ENCODE measurements at regions not wholly inside any gene's neighbourhood (a gene's known extent, or its start where the extent isn't known, plus 50 kb on each side); places are given as distances from the start of the nearest gene placed in this dataset.
"Not testable (repeated sequence)": the region's sequence is repeated elsewhere in the genome, so short reads cannot be mapped to it uniquely, and the experiment has no call there.

DNA sequence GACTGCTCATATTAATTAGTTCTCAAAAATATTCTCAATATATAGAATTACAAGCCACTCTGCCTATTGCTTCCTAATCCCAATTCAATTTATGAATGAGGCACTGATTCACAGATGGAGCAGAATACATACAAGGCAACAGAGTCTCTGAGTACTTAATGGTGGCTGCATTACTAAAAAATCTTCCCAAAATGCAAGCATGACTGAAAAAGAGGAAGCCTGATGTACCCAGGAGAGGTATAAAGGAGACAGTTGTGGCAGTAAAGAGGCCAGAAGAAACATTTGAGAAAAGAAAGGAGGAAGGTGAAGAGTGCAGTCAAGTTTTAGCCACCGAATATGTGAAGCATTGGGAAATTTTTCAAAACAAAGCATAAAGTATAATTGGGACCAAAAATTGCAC is 163.2 kb upstream of the INTU start:
- Mint-ChIP-seq H3K4me1 (peaks cover 4% of the 10 kb centered on the region), H3K36me3 (ENCODE audit: low read depth) (no peaks in the 10 kb centered on the region), H3K27ac (peak overlapping the region in 1 of 3 experiments; percentile 7), H3K27me3 (ENCODE audit: low read depth) (no peaks in the 10 kb centered on the region), H3K9me3 (peaks cover 20% of the 10 kb centered on the region), H3K4me3 (no peak overlapping the region)
- TF ChIP-seq, protein P1, sequence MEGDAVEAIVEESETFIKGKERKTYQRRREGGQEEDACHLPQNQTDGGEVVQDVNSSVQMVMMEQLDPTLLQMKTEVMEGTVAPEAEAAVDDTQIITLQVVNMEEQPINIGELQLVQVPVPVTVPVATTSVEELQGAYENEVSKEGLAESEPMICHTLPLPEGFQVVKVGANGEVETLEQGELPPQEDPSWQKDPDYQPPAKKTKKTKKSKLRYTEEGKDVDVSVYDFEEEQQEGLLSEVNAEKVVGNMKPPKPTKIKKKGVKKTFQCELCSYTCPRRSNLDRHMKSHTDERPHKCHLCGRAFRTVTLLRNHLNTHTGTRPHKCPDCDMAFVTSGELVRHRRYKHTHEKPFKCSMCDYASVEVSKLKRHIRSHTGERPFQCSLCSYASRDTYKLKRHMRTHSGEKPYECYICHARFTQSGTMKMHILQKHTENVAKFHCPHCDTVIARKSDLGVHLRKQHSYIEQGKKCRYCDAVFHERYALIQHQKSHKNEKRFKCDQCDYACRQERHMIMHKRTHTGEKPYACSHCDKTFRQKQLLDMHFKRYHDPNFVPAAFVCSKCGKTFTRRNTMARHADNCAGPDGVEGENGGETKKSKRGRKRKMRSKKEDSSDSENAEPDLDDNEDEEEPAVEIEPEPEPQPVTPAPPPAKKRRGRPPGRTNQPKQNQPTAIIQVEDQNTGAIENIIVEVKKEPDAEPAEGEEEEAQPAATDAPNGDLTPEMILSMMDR (IDR thresholded peaks at IDR 0.05; ENCODE audit: unreplicated experiment in 3 of 3), result no peak

DNA sequence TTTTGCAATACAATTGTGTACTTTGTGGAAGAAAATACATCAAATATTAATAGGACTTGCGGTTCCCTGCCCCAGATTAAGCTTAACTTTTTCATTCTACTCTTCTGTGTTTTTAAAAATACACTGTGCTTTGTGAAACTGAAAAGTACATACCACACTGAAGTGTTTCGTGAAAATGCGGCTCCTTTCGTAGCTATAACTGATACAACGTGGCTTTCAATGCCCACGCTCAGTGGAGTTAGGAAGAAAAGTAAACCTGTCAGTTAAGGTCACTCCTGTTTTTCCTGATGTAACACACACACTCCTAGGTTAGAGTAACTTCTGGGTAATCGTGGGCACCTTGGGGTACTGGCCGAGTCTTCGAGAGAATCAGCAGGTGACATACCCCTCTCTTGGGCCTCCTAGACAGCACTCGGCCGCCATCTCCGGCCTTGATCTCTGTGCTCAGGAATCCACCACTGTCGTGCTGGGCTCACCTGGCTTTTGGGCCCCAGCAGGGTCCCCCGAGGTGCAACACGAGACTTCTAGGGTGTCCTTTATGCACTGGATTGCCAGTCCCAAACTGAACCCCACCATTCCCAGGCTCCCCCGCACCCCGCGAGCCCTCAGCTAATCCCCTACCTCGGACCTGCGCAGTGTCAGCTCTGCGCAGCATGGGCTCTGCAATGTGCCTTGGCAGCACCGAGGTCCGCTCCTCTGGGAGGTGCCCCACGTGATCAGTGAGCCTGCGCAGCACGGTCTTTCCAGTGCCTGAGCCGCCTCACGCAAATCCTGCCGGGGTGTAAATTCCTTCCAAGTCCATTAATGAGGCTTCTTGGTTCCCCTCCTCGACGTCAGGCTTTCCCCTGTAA is 162.6 kb upstream of the INTU start:
- no peaks in the 10 kb centered on the region for H3K36me3 Mint-ChIP-seq (ENCODE audit: low read depth)
- TF ChIP-seq, protein P1 (IDR thresholded peaks at IDR 0.05; ENCODE audit: unreplicated experiment in 3 of 3), result no peak
- H3K27me3 Mint-ChIP-seq (ENCODE audit: low read depth), result no peaks in the 10 kb centered on the region
- H3K27ac Mint-ChIP-seq, result peak overlapping the region in 1 of 3 experiments; percentile 7
- H3K9me3 Mint-ChIP-seq, result peaks cover 25% of the 10 kb centered on the region
- peaks cover 4% of the 10 kb centered on the region for H3K4me1 Mint-ChIP-seq
- H3K4me3 Mint-ChIP-seq, result no peak overlapping the region

DNA sequence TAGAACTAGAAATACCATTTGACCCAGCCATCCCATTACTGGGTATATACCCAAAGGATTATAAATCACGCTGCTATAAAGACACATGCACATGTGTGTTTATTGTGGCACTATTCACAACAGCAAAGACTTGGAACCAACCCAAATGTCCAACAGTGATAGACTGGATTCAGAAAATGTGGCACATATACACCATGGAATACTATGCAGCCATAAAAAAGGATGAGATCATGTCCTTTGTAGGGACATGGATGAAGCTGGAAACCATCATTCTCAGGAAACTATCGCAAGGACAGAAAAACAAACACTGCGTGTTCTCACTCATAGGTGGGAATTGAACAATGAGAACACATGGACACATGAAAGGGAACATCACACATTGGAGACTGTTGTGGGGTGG is 154.5 kb upstream of the INTU start:
- H3K27ac Mint-ChIP-seq; H3K4me3 Mint-ChIP-seq; H3K36me3 Mint-ChIP-seq (ENCODE audit: low read depth); H3K27me3 Mint-ChIP-seq (ENCODE audit: low read depth); H3K4me1 Mint-ChIP-seq: not testable (repeated sequence)
- peaks cover 12% of the 10 kb centered on the region for H3K9me3 Mint-ChIP-seq

DNA sequence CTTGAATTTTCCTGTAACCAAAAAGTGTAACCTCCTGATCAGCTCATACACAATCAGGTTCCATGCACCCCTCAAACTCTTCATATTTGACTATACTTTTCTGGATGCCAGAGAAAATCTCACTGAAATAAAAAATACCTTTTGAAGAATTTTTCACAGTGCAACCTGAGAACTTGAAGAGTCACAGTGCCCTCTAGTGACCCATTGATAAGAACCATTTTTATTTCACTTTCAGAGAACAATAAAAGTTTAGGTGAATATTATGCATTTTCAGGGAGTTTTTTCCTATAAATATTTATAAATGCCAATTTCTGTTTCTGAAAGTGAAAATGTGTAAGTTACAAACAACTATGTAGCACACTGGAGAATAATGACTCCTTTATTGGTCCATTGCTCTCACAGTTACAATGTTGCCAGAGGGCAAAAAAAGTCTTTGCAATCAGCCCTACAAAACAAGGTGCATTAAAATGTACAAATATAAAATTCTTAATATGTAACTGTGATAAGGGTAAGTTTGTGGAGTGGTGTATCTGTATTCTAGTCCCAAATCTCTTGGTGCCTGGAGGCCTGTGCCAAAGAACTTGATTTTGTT is 153.6 kb upstream of the INTU start:
- TF ChIP-seq, protein P1 (IDR thresholded peaks at IDR 0.05; ENCODE audit: unreplicated experiment in 3 of 3), result peak; percentile 63 to 79 (median 68)
- H3K4me1 Mint-ChIP-seq, result peaks cover 4% of the 10 kb centered on the region
- peak overlapping the region; percentile 42 to 85 (median 69) for H3K27ac Mint-ChIP-seq
- H3K36me3 Mint-ChIP-seq (ENCODE audit: low read depth), result no peaks in the 10 kb centered on the region
- no peaks in the 10 kb centered on the region for H3K27me3 Mint-ChIP-seq (ENCODE audit: low read depth)
- H3K9me3 Mint-ChIP-seq, result peaks cover 9% of the 10 kb centered on the region
- H3K4me3 Mint-ChIP-seq, result no peak overlapping the region

DNA sequence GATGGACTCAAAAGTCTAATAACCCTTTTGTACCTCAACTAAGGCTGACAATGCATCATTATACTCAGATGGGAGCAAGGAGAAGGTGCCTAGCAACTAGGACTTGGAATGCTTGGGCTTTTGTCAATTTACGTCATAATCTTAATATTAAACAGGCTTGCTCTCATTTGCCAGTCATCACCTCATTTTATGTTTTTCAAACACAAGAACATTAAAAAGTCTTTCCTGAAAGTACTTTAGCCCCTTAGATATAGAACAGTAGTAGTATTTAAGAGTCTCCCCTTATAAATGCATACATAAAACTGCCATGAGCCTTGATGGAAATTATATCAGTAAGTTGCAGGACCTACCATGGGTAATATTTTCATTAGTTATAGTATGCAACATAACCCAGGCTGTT is 150.7 kb upstream of the INTU start:
- TF ChIP-seq, protein P1 (IDR thresholded peaks at IDR 0.05; ENCODE audit: unreplicated experiment in 3 of 3), result no peak
- Mint-ChIP-seq H3K27me3 (ENCODE audit: low read depth) (no peaks in the 10 kb centered on the region), H3K9me3 (peaks cover 2% of the 10 kb centered on the region), H3K36me3 (ENCODE audit: low read depth) (no peaks in the 10 kb centered on the region), H3K27ac (no peak overlapping the region), H3K4me1 (peaks cover 4% of the 10 kb centered on the region), H3K4me3 (no peak overlapping the region)

DNA sequence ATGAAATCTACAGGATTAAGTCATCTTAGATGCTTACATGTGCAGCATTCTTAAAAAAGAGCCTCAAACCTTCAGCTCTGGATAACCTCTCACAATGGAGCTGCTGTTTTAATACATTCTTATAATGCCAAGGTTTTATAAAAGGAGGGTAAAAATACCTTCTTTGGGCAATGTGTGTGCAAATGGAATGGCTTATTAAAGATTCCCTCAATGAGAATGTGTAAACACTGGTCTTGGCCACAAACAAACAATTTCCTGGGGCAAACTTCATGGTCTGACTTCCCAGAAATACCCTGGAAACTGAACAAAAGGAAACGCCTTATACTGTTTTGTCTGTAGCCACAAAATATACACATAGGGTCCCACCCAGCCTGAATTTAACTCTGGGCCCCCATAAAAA is 148.6 kb upstream of the INTU start:
- TF ChIP-seq, protein P1 (IDR thresholded peaks at IDR 0.05; ENCODE audit: unreplicated experiment in 3 of 3), result no peak
- peaks cover under 1% of the 10 kb centered on the region for H3K4me1 Mint-ChIP-seq
- no peaks in the 10 kb centered on the region for H3K36me3 Mint-ChIP-seq (ENCODE audit: low read depth)
- H3K27me3 Mint-ChIP-seq (ENCODE audit: low read depth), result no peaks in the 10 kb centered on the region
- no peaks in the 10 kb centered on the region for H3K9me3 Mint-ChIP-seq
- no peak overlapping the region for H3K4me3 Mint-ChIP-seq
- peak overlapping the region in 2 of 3 experiments; percentile 59 to 74 for H3K27ac Mint-ChIP-seq

Measured in nephron (organoid).